ENCODE measurements at regions not wholly inside any gene's neighbourhood (a gene's known extent, or its start where the extent isn't known, plus 50 kb on each side); places are given as distances from the start of the nearest gene placed in this dataset.

- Histone ChIP-seq H3K4me1 (no peaks in the 10 kb centered on the region), H3K27ac (no peak overlapping the region), H3K9me3 (no peaks in the 10 kb centered on the region), H3K36me3 (no peaks in the 10 kb centered on the region), H3K4me3 (no peak overlapping the region), H3K27me3 (no peaks in the 10 kb centered on the region)
- WGBS, result 98% methylated on average over 2 of the region's 2 CpGs
- DNase-seq (ENCODE audit: low spot score in 2 of 2), result no peak
- TF ChIP-seq EP300 (IDR thresholded peaks at IDR 0.05) (no peak), CTCF (IDR thresholded peaks at IDR 0.05) (no peak), POLR2AphosphoS5 (IDR thresholded peaks at IDR 0.05) (no peak), POLR2A (IDR thresholded peaks at IDR 0.05) (no peak)
Observed at GRCh38 chr7:91375378-91375777, 111.1 kb downstream of the FZD1 start.

GRCh38 chr7:91378131-91378530 is 113.9 kb downstream of the FZD1 start:
- no peaks in the 10 kb centered on the region for H3K27me3 ChIP-seq
- H3K9me3 ChIP-seq, result no peaks in the 10 kb centered on the region
- 92% methylated on average over 2 of the region's 2 CpGs for WGBS
- H3K4me1 ChIP-seq, result no peaks in the 10 kb centered on the region
- no peak overlapping the region for H3K27ac ChIP-seq
- H3K4me3 ChIP-seq, result no peak overlapping the region
- no peak for DNase-seq (ENCODE audit: low spot score in 2 of 2)
- TF ChIP-seq EP300 (IDR thresholded peaks at IDR 0.05) (no peak), POLR2AphosphoS5 (IDR thresholded peaks at IDR 0.05) (no peak), CTCF (IDR thresholded peaks at IDR 0.05) (no peak), POLR2A (IDR thresholded peaks at IDR 0.05) (no peak)
- no peaks in the 10 kb centered on the region for H3K36me3 ChIP-seq

- WGBS, result 70% methylated on average over 2 of the region's 2 CpGs
- H3K9me3 ChIP-seq, result no peaks in the 10 kb centered on the region
- no peaks in the 10 kb centered on the region for H3K36me3 ChIP-seq
- no peak overlapping the region for H3K27ac ChIP-seq
- H3K4me1 ChIP-seq, result no peaks in the 10 kb centered on the region
- no peaks in the 10 kb centered on the region for H3K27me3 ChIP-seq
- H3K4me3 ChIP-seq, result no peak overlapping the region
- no peak for DNase-seq (ENCODE audit: low spot score in 2 of 2)
- no peak for TF ChIP-seq CTCF (IDR thresholded peaks at IDR 0.05)
- no peak for TF ChIP-seq POLR2A (IDR thresholded peaks at IDR 0.05)
- no peak for TF ChIP-seq EP300 (IDR thresholded peaks at IDR 0.05)
- TF ChIP-seq POLR2AphosphoS5 (IDR thresholded peaks at IDR 0.05), result no peak
Observed at GRCh38 chr7:91379236-91379635, 115.0 kb downstream of the FZD1 start.

GRCh38 chr7:91379991-91380390 is 115.8 kb downstream of the FZD1 start:
- no peaks in the 10 kb centered on the region for H3K9me3 ChIP-seq
- H3K4me3 ChIP-seq, result no peak overlapping the region
- no peak overlapping the region for H3K27ac ChIP-seq
- no peaks in the 10 kb centered on the region for H3K27me3 ChIP-seq
- no peaks in the 10 kb centered on the region for H3K36me3 ChIP-seq
- TF ChIP-seq EP300 (IDR thresholded peaks at IDR 0.05) (no peak), POLR2A (IDR thresholded peaks at IDR 0.05) (no peak), CTCF (IDR thresholded peaks at IDR 0.05) (no peak), POLR2AphosphoS5 (IDR thresholded peaks at IDR 0.05) (no peak)
- DNase-seq (ENCODE audit: low spot score in 2 of 2), result no peak
- WGBS, result 63% methylated on average over 2 of the region's 2 CpGs
- no peaks in the 10 kb centered on the region for H3K4me1 ChIP-seq

GRCh38 chr7:91383053-91383904 is 119.0 kb downstream of the FZD1 start:
- Histone ChIP-seq H3K9me3 (no peaks in the 10 kb centered on the region), H3K4me1 (no peaks in the 10 kb centered on the region), H3K27ac (no peak overlapping the region), H3K4me3 (no peak overlapping the region), H3K36me3 (no peaks in the 10 kb centered on the region), H3K27me3 (no peaks in the 10 kb centered on the region)
- 74% methylated on average over 7 of the region's 7 CpGs for WGBS
- TF ChIP-seq CTCF (IDR thresholded peaks at IDR 0.05), result no peak
- TF ChIP-seq POLR2AphosphoS5 (IDR thresholded peaks at IDR 0.05), result no peak
- no peak for TF ChIP-seq POLR2A (IDR thresholded peaks at IDR 0.05)
- no peak for TF ChIP-seq EP300 (IDR thresholded peaks at IDR 0.05)
- DNase-seq (ENCODE audit: low spot score in 2 of 2), result no peak

Measured in suprapubic skin (tissue), 4 donors.